Activated CD4-positive, alpha-beta T cell treated with anti-CD3 and anti-CD28 coated beads, Interleukin-2, amount 50 U/mL, for 4 hours (primary cell): ENCODE measurements at regions not wholly inside any gene's neighbourhood (a gene's known extent, or its start where the extent isn't known, plus 50 kb on each side); places are given as distances from the start of the nearest gene placed in this dataset.

ENCODE experiments used
- DNase-seq, 2 experiments: peaks; one replicate each; pipeline ENCODE4 v3.0.0-alpha.2; 2020

- no peak for DNase-seq
These were observed 300.0 kb upstream of the HDAC4 start for GRCh38 chr2:239700686-239701345.

- no peak for DNase-seq
These were observed 296.8 kb upstream of the HDAC4 start for GRCh38 chr2:239697399-239698164.

DNA sequence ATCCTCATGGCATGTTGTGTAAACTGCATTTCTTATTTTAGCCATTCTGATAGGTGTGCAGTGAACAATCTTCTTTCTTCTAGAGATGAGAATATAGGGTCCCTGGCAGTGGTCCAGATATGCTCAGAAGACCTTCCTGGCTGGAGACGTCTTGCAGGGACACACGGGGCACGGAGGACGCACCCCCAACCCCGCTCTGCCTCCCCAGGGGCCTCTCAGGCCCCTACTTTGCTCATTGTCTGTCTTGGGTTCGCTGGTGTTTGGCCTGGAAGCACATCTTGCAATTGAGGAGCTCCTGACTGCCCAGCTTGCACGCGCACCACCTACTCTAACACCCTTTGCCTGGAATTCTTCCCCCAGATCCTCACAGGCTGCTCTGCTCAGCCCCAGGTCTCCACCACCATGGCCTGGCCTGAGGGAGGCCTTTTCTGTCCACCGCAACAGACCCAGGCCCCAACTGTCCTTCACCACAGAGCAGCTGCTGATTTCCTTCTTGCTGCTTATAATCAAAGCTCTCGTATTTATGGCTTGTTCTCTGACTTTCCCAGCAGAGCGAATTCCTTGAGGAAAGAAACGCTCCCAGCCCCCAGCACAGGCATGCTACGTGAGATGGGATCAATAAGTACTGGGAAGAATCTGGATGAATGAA lies 295.9 kb upstream of the HDAC4 start:
- no peak for DNase-seq

GRCh38 chr2:239695728-239696240 lies 295.0 kb upstream of the HDAC4 start:
- DNase-seq, result no peak

- DNase-seq, result no peak
These were observed 294.4 kb upstream of the HDAC4 start for GRCh38 chr2:239695106-239695727.

DNA sequence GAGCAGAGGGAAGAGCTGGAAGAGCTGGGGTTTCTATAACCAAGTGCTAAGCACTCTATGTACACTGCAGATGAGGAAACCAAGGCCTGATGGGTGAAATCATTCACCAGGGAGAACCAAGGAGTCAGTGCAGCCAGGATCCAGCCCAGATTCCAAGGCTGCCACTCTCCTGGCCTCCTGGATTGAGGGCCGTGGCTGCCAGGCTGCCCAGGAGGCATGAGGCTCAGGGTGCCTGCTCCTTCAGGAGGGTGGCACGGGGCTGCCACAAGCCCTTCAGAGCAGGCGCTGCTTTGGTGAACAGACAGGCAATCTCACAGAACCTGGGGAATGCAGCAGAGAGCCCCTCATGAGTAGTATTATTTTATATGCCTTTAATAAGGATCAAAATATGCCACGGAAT lies 293.7 kb upstream of the HDAC4 start:
- no peak for DNase-seq

GRCh38 chr2:239693761-239694415 lies 293.1 kb upstream of the HDAC4 start:
- no peak for DNase-seq

DNA sequence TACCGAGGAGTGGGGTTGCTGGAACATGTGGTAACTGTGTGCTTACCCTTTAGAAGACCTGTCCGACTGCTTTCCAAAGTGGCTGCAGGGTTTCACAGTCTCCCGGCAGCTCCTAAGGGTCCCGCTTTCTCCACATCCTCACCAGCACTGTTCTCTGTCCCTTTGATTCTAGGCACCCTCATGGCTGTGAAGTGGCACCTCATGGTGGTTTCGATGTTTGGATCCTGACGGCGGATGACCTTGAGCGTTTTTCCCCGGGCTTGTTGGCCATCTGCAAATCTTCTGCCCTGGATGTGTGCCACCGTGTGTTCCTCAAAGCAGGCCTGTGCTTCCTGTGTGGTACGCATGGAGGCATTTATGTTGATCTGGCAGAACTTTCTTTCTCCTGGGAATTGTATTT lies 292.5 kb upstream of the HDAC4 start:
- no peak for DNase-seq

GRCh38 chr2:239692919-239693318 lies 292.1 kb upstream of the HDAC4 start:
- no peak for DNase-seq

DNA sequence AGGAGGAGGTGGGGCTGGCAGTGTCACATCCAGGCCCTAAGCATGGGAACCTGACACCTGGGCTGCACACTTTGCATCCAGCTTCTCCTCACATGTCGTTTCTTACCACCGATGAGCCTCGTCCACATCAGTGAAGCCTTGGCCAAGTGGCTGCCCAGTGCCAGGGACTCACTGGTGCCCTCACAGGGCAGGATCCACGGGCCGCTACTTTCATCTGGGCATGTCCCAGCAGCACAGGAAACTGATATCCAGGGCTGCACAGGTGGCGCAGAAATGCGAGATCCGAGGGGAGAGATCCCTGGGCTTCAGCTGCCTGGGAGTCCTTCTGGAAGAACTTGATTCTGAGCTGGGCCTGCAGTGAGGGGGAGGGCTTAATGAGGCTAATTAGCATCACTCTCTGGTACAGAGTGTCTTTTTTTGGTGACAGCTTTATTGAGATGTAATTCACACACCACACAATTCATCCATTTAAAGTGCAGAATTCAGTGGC lies 291.6 kb upstream of the HDAC4 start:
- no peak for DNase-seq

GRCh38 chr2:239691720-239692119 lies 290.9 kb upstream of the HDAC4 start:
- DNase-seq, result no peak

- no peak for DNase-seq
These were observed 290.1 kb upstream of the HDAC4 start for GRCh38 chr2:239690651-239691631.

- DNase-seq, result no peak
These were observed 289.2 kb upstream of the HDAC4 start for GRCh38 chr2:239689985-239690384.

DNA sequence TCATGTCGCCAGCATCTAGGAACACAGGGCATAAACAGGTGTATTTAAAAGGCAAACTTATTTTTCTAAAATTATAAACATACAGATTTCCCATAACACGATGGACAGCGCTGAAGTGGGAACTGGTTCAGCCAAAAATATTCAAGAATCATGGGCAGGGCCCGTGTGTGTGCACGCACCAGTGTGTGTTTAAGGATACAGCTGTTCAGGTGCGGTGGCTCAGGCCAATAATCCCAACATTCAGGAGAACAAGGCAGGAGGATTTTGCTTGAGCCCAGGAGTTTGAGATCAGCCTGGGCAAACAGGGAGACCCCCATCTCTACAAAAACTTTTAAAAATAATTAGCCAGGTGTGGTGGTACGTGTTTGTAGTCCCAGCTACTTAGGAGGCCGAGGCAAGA lies 288.6 kb upstream of the HDAC4 start:
- DNase-seq, result no peak

GRCh38 chr2:239688840-239689239 lies 288.0 kb upstream of the HDAC4 start:
- no peak for DNase-seq

GRCh38 chr2:239688122-239688681 lies 287.4 kb upstream of the HDAC4 start:
- no peak for DNase-seq

- no peak for DNase-seq
These were observed 286.6 kb upstream of the HDAC4 start for GRCh38 chr2:239687441-239687840.

DNA sequence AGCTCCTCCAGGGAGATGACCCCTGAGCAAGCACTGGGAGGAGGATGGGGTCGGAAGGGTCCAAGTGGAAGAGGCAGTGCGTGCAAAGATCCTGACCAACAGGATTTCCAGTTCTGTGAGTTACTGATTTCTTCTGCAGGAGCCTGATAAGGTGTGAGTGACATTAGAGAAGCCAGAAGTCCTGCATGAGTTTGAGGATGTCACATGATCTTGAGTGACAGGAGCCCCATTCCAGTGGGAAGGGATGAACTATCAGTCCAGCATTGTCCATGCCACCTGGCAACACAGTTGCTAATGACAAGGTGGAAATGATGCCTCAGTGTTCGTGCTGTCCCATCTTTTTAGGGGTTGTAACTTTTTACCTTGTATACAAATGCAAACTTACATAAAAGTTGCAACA lies 285.1 kb upstream of the HDAC4 start:
- DNase-seq, result no peak

DNA sequence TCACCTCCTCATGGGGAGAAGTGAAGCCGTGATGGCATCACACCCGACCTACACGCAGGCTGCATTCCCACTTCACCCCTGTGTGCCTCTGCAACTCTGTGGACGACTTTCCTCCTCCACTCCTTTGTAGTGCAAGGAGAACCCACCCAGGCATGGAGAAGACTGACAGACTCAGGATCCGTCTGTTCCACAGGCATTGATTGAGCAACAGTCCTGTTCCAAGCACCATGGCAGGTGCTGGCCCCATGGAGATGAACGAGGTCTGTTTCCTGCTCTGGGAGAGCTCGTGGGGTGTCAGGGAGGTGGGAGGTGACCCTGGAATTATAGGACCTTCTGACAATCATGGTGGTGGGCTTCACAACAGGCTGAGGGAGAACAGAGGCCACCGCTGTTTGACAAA lies 284.7 kb upstream of the HDAC4 start:
- no peak for DNase-seq

DNA sequence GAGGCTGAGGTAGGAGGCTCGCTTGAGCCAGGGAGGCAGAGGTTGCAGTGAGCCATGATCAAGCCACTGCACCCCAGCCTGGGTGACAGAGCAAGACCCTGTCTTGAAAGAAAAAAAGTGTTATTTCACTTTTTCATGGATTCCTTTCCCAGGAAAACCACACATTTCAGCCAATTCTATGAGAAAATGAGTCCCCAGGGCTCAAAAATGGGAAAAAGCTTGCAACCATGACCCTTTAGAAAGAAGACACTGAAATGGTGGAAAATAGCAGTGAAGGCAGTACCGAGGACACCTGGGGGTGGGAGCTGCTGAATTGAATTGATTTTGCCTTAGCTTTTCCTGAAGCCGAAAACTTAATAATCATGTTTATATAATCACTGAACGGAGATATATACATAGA lies 284.2 kb upstream of the HDAC4 start:
- no peak for DNase-seq

GRCh38 chr2:239684271-239684810 lies 283.5 kb upstream of the HDAC4 start:
- DNase-seq, result no peak
